Panc1 (cell line): ENCODE measurements at regions not wholly inside any gene's neighbourhood (a gene's known extent, or its start where the extent isn't known, plus 50 kb on each side); places are given as distances from the start of the nearest gene placed in this dataset.

ENCODE experiments used
- ATAC-seq: fragments of 200-7000 bp; cut with Tn5 transposase; 2 replicates; pipeline ENCODE4 v1.9.1; 2020; ENCODE audit warnings: mild to moderate bottlenecking, moderate library complexity
- BruUV-seq: library from RNA; stranded (reverse); fragments of 400-500 nt; replicated peaks from 2 replicates; lab custom pipeline; 2021; lab: Mats Ljungman, UMichigan
- CTCF ChIA-PET: fragments of 300-600 bp; sonication (Branson Sonifier 250); formaldehyde crosslinking; loops from one replicate; lab custom pipeline; 2022; ENCODE audit warnings: antibody characterized with exemption; lab: Charles Lee
- POLR2A ChIA-PET: fragments of 300-600 bp; sonication (Branson Sonifier 250); formaldehyde crosslinking; loops from one replicate; lab custom pipeline; 2022; ENCODE audit warnings: antibody characterized with exemption; lab: Charles Lee
- DNase-seq: peaks from one replicate; pipeline ENCODE4 v3.0.0-alpha.2; 2010; ENCODE audit warnings: low read depth, low spot score
- H3K27ac ChIP-seq: 2 replicates; pipeline ENCODE4 v1.5.1; 2011; ENCODE audit warnings: mild to moderate bottlenecking, low read length, inconsistent platforms
- H3K27me3 ChIP-seq: fragments of 200-500 bp; sonication (Bioruptor generic); 2 replicates; pipeline ENCODE4 v1.6.0; 2014; ENCODE audit warnings: low read length, inconsistent platforms; ENCODE audit not compliant: control insufficient read depth, insufficient read depth
- H3K36me3 ChIP-seq: fragments of 200-500 bp; sonication (Bioruptor generic); 2 replicates; pipeline ENCODE4 v1.5.1; 2014; ENCODE audit warnings: inconsistent platforms, mild to moderate bottlenecking, low read length, moderate library complexity; ENCODE audit not compliant: control insufficient read depth, insufficient read depth
- H3K4me1 ChIP-seq: 2 replicates; pipeline ENCODE4 v1.5.1; 2011; ENCODE audit warnings: inconsistent platforms, mild to moderate bottlenecking, low read length, moderate library complexity; ENCODE audit not compliant: control insufficient read depth, insufficient read depth
- H3K4me3 ChIP-seq, 2 experiments: 2 replicates each; pipeline ENCODE4 v1.5.1; 2011 to 2012; ENCODE audit warnings: low read depth in 2 of 2, low read length in 2 of 2, mild to moderate bottlenecking in 2 of 2, inconsistent platforms in 1 of 2, moderate library complexity in 1 of 2
- H3K9me3 ChIP-seq: fragments of 200-500 bp; sonication (Bioruptor generic); 2 replicates; pipeline ENCODE4 v1.5.1; 2014; ENCODE audit warnings: low read depth, mild to moderate bottlenecking, inconsistent platforms, low read length, moderate library complexity; ENCODE audit not compliant: control insufficient read depth, insufficient read depth
- POLR2AphosphoS5 ChIP-seq: IDR thresholded peaks from 2 replicates; pipeline ENCODE4 v1.6.1; 2012; ENCODE audit warnings: mild to moderate bottlenecking, low read depth, low read length, moderate library complexity
- SIN3A ChIP-seq: IDR thresholded peaks from 2 replicates; pipeline ENCODE4 v1.6.1; 2012; ENCODE audit warnings: low read depth, mild to moderate bottlenecking, low read length, moderate library complexity, borderline replicate concordance; ENCODE audit not compliant: insufficient read depth
- TCF7L2 ChIP-seq: IDR thresholded peaks from 2 replicates; pipeline ENCODE4 v1.6.1; 2011; ENCODE audit warnings: mild to moderate bottlenecking, low read depth, low read length, inconsistent platforms
- in situ Hi-C: cut with HindIII; loops from 2 replicates; pipeline ENCODE4 v1.10.0; 2016; ENCODE audit warnings: low sequenced_read_pairs, low pct_unique_long_range_greater_than_20kb
- intact Hi-C: fragments of 100-400 bp; cut with micrococcal nuclease; formaldehyde crosslinking; loops from one replicate; pipeline ENCODE4 v1.10.0; 2022; ENCODE audit not compliant: unreplicated experiment
- TF ChIP-seq, protein P1 (sequence below), 2 experiments: IDR thresholded peaks; 2 replicates each; pipeline ENCODE4 v1.6.1; 2011 to 2012; ENCODE audit warnings: low read depth in 2 of 2, control low read depth in 1 of 2, low read length in 1 of 2, mild to moderate bottlenecking in 1 of 2, moderate library complexity in 1 of 2; ENCODE audit not compliant: insufficient read depth in 1 of 2
- TF ChIP-seq, protein P2 (sequence below): fragments of 450-650 bp; IDR thresholded peaks from 2 replicates; pipeline ENCODE4 v1.5.1; 2017; ENCODE audit warnings: mild to moderate bottlenecking

DNA sequence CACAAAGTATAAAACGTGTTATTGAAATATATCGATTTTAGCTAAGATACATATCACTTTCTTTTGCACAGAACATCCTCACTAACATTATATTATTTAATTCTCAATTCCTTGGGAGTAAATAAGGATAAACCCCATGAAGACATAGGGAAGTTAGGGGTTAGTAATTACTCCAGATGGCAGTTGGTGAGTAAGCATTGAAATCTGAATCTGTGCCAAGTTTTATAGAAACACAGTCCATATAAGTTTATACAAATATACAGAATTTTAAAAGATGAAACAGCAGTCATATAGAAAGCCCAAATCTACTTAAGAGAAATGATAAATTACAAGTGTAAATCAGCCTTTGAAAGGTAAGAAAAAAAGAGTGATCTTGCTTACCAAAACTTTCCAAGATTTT lies 200.4 kb upstream of the SYT10 start:
- DNase-seq (no peak), ATAC-seq (no peak)
- Histone ChIP-seq H3K4me3 (no peak overlapping the region), H3K27ac (no peak overlapping the region), H3K4me1 (no peaks in the 10 kb centered on the region), H3K9me3 (no peaks in the 10 kb centered on the region; the same call in 1 of the 2 replicates), H3K27me3 (no peaks in the 10 kb centered on the region), H3K36me3 (no peaks in the 10 kb centered on the region)
- BruUV-seq: no TSS peak
- CTCF ChIA-PET: no interaction called here
- TF ChIP-seq, protein P1, sequence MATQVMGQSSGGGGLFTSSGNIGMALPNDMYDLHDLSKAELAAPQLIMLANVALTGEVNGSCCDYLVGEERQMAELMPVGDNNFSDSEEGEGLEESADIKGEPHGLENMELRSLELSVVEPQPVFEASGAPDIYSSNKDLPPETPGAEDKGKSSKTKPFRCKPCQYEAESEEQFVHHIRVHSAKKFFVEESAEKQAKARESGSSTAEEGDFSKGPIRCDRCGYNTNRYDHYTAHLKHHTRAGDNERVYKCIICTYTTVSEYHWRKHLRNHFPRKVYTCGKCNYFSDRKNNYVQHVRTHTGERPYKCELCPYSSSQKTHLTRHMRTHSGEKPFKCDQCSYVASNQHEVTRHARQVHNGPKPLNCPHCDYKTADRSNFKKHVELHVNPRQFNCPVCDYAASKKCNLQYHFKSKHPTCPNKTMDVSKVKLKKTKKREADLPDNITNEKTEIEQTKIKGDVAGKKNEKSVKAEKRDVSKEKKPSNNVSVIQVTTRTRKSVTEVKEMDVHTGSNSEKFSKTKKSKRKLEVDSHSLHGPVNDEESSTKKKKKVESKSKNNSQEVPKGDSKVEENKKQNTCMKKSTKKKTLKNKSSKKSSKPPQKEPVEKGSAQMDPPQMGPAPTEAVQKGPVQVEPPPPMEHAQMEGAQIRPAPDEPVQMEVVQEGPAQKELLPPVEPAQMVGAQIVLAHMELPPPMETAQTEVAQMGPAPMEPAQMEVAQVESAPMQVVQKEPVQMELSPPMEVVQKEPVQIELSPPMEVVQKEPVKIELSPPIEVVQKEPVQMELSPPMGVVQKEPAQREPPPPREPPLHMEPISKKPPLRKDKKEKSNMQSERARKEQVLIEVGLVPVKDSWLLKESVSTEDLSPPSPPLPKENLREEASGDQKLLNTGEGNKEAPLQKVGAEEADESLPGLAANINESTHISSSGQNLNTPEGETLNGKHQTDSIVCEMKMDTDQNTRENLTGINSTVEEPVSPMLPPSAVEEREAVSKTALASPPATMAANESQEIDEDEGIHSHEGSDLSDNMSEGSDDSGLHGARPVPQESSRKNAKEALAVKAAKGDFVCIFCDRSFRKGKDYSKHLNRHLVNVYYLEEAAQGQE (IDR thresholded peaks at IDR 0.05; ENCODE audit: insufficient read depth in 1 of 2, low read depth in 2 of 2, low read length in 1 of 2): no peak
- TF ChIP-seq, protein P2, sequence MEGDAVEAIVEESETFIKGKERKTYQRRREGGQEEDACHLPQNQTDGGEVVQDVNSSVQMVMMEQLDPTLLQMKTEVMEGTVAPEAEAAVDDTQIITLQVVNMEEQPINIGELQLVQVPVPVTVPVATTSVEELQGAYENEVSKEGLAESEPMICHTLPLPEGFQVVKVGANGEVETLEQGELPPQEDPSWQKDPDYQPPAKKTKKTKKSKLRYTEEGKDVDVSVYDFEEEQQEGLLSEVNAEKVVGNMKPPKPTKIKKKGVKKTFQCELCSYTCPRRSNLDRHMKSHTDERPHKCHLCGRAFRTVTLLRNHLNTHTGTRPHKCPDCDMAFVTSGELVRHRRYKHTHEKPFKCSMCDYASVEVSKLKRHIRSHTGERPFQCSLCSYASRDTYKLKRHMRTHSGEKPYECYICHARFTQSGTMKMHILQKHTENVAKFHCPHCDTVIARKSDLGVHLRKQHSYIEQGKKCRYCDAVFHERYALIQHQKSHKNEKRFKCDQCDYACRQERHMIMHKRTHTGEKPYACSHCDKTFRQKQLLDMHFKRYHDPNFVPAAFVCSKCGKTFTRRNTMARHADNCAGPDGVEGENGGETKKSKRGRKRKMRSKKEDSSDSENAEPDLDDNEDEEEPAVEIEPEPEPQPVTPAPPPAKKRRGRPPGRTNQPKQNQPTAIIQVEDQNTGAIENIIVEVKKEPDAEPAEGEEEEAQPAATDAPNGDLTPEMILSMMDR: no peak
- TF ChIP-seq TCF7L2: no peak
- no peak for TF ChIP-seq POLR2AphosphoS5
- intact Hi-C loops (no loop called here), in situ Hi-C loops (no loop called here)
- POLR2A ChIA-PET: no interaction called here

DNA sequence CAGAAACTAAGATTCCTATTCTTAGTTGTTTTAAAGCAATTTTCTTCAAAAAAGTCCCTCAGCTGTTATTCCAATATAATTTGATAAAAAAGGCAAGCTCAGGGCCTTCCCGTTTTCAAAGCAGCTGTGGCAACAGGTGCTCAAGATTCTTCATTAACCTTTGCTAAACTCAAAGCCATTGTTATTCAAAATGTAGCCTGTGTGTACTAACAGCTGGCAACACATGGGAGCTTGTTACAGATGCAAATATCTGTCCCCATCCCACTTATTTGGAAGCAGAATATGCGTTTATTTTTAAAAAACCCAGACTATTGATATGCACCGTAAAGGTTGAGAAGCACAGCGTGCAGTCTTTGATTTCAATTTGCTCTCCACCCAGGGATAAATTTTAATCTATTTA lies 210.4 kb upstream of the SYT10 start:
- Histone ChIP-seq H3K27ac (no peak overlapping the region), H3K4me3 (no peak overlapping the region), H3K27me3 (no peaks in the 10 kb centered on the region), H3K36me3 (no peaks in the 10 kb centered on the region), H3K9me3 (peaks cover 7% of the 10 kb centered on the region; the same call in 1 of the 2 replicates), H3K4me1 (no peaks in the 10 kb centered on the region)
- ChIA-PET CTCF (no interaction called here), POLR2A (no interaction called here)
- in situ Hi-C loops: no loop called here
- ATAC-seq (no peak), DNase-seq (no peak)
- no peak for TF ChIP-seq POLR2AphosphoS5
- TF ChIP-seq TCF7L2: no peak
- no peak for TF ChIP-seq SIN3A
- TF ChIP-seq, protein P1 (IDR thresholded peaks at IDR 0.05; ENCODE audit: insufficient read depth in 1 of 2, low read depth in 2 of 2, low read length in 1 of 2): no peak
- BruUV-seq: no TSS peak
- intact Hi-C loops: no loop called here
